ENCODE measurements at regions not wholly inside any gene's neighbourhood (a gene's known extent, or its start where the extent isn't known, plus 50 kb on each side); places are given as distances from the start of the nearest gene placed in this dataset.

DNA sequence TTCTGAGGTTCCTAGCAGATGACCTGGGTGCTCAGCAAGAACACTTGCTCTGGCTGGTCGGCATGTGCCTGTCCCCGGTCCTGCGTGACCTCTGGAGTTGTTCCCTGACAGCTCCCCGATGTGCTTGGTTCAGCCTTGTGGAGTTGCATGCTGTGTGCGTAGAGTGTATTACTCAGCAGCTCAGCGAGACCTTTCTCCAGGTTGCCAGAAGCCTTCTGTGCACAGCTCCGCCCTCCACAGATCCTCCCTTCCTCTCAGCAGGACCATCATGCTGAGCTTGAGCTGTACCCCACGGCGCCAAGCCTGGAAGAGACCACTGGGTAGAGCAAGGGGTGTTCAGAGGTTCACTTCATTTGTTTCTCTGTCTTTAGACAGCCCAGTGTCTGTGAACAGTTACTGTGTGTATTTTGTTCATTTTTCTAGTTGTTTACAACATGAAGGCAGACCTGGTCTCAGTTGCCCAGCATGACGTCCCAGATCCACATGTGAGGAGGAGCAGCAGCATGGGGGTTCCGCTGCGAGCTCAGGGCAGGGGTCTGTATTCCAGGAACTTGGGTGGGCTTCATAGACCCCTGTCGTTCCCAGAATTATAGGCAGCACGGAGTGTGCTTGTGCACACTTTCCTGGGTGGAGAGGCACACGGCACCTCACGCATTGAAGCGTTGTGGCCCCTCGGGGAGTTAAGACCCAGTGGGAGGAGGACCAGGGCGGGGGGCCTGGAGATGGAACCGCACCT lies 148.6 kb downstream of the IGLL1 start:
- TF ChIP-seq, protein P1, sequence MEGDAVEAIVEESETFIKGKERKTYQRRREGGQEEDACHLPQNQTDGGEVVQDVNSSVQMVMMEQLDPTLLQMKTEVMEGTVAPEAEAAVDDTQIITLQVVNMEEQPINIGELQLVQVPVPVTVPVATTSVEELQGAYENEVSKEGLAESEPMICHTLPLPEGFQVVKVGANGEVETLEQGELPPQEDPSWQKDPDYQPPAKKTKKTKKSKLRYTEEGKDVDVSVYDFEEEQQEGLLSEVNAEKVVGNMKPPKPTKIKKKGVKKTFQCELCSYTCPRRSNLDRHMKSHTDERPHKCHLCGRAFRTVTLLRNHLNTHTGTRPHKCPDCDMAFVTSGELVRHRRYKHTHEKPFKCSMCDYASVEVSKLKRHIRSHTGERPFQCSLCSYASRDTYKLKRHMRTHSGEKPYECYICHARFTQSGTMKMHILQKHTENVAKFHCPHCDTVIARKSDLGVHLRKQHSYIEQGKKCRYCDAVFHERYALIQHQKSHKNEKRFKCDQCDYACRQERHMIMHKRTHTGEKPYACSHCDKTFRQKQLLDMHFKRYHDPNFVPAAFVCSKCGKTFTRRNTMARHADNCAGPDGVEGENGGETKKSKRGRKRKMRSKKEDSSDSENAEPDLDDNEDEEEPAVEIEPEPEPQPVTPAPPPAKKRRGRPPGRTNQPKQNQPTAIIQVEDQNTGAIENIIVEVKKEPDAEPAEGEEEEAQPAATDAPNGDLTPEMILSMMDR (conservative IDR thresholded peaks at IDR 0.05) = no peak
- no peak for TF ChIP-seq EZH2 (IDR thresholded peaks at IDR 0.05; ENCODE audit: low read depth)

All from PC-9 (cell line).